Neural cell (in vitro differentiated cells): ENCODE measurements at regions not wholly inside any gene's neighbourhood (a gene's known extent, or its start where the extent isn't known, plus 50 kb on each side); places are given as distances from the start of the nearest gene placed in this dataset.

Source experiments
- CTCF ChIP-seq: fragments of 450-650 bp; IDR thresholded peaks from 2 replicates; pipeline ENCODE4 v1.5.1; 2014; ENCODE audit warnings: antibody characterized with exemption, mild to moderate bottlenecking, moderate library complexity; ENCODE audit not compliant: poor library complexity, severe bottlenecking
- EP300 ChIP-seq: fragments of 450-650 bp; conservative IDR thresholded peaks from 2 replicates; pipeline ENCODE4 v1.6.1; 2014; ENCODE audit warnings: antibody characterized with exemption, mild to moderate bottlenecking, moderate library complexity; ENCODE audit not compliant: poor library complexity, severe bottlenecking
- EZH2 ChIP-seq: fragments of 200-600, 300-800 bp; shearing (Covaris generic), sonication (generic); IDR thresholded peaks from 2 replicates; pipeline ENCODE4 v1.6.1; 2014; ENCODE audit warnings: antibody characterized with exemption, low read length, borderline replicate concordance, mild to moderate bottlenecking; ENCODE audit not compliant: insufficient read depth, poor library complexity, severe bottlenecking
- MXI1 ChIP-seq: fragments of 450-650 bp; conservative IDR thresholded peaks from 2 replicates; pipeline ENCODE4 v1.6.1; 2014; ENCODE audit warnings: antibody characterized with exemption, mild to moderate bottlenecking; ENCODE audit not compliant: poor library complexity, severe bottlenecking
- POLR2AphosphoS5 ChIP-seq: IDR thresholded peaks from 2 replicates; pipeline ENCODE4 v1.6.1; 2012
- RAD21 ChIP-seq: fragments of 450-650 bp; conservative IDR thresholded peaks from 2 replicates; pipeline ENCODE4 v1.6.1; 2014; ENCODE audit warnings: antibody characterized with exemption, mild to moderate bottlenecking, moderate library complexity
- REST ChIP-seq: IDR thresholded peaks from 2 replicates; pipeline ENCODE4 v1.6.1; 2012; ENCODE audit warnings: borderline replicate concordance
- SMC3 ChIP-seq: fragments of 450-650 bp; conservative IDR thresholded peaks from 2 replicates; pipeline ENCODE4 v1.6.1; 2014; ENCODE audit warnings: antibody characterized with exemption, mild to moderate bottlenecking, moderate library complexity; ENCODE audit not compliant: poor library complexity
- TAF1 ChIP-seq: IDR thresholded peaks from 2 replicates; pipeline ENCODE4 v1.6.1; 2012; ENCODE audit warnings: low read depth

- TF ChIP-seq MXI1, result no peak
- no peak for TF ChIP-seq CTCF
- no peak for TF ChIP-seq RAD21
- TF ChIP-seq POLR2AphosphoS5, result no peak
- TF ChIP-seq SMC3, result no peak
- TF ChIP-seq EP300, result no peak
- no peak for TF ChIP-seq EZH2
- no peak for TF ChIP-seq TAF1
- no peak for TF ChIP-seq REST
Measured at GRCh38 chr2:21331625-21332370, 208.0 kb downstream of the TDRD15 start.
